Activated B cell treated with CpG ODN at 0.5 μM for 24 hours (primary cell): ENCODE measurements at regions not wholly inside any gene's neighbourhood (a gene's known extent, or its start where the extent isn't known, plus 50 kb on each side); places are given as distances from the start of the nearest gene placed in this dataset.
"Not testable (repeated sequence)": the region's sequence is repeated elsewhere in the genome, so short reads cannot be mapped to it uniquely, and the experiment has no call there.

ENCODE experiments used
- ATAC-seq: fragments of 200-7000 bp; cut with Tn5 transposase; one replicate; pipeline ENCODE4 v1.10.0; 2021; ENCODE audit warnings: low read depth, mild to moderate bottlenecking, moderate library complexity
- CTCF ChIA-PET: fragments of 350-600 bp; sonication (Branson Sonifier 250); formaldehyde crosslinking; loops from one replicate; lab custom pipeline; 2021; ENCODE audit warnings: antibody characterized with exemption; lab: Charles Lee
- POLR2A ChIA-PET: fragments of 350-600 bp; sonication (Branson Sonifier 250); formaldehyde crosslinking; loops from one replicate; lab custom pipeline; 2021; ENCODE audit warnings: antibody characterized with exemption; lab: Charles Lee
- DNase-seq: peaks from one replicate; pipeline ENCODE4 v3.0.0; 2022
- H3K27ac Mint-ChIP-seq: one replicate; pipeline ENCODE4 v1.8.0; 2020; ENCODE audit warnings: mixed read lengths
- H3K27me3 Mint-ChIP-seq: one replicate; pipeline ENCODE4 v1.8.0; 2021; ENCODE audit warnings: mixed read lengths
- H3K36me3 Mint-ChIP-seq: one replicate; pipeline ENCODE4 v1.8.0; 2021; ENCODE audit warnings: low read depth, mixed read lengths
- H3K4me1 Mint-ChIP-seq: one replicate; pipeline ENCODE4 v1.8.0; 2021; ENCODE audit warnings: mixed read lengths
- H3K4me3 Mint-ChIP-seq: one replicate; pipeline ENCODE4 v1.8.0; 2020; ENCODE audit warnings: mild to moderate bottlenecking, mixed read lengths
- H3K9me3 Mint-ChIP-seq: one replicate; pipeline ENCODE4 v1.8.0; 2020; ENCODE audit warnings: mixed read lengths
- intact Hi-C: fragments of 100-400 bp; cut with micrococcal nuclease; formaldehyde crosslinking; loops from one replicate; pipeline ENCODE4 v1.15.1; 2024
- TF ChIP-seq, protein P1 (sequence below): fragments of 200-600 bp; IDR thresholded peaks from one replicate; pipeline ENCODE4 v1.8.0; 2022; ENCODE audit warnings: antibody characterized with exemption, mild to moderate bottlenecking

DNA sequence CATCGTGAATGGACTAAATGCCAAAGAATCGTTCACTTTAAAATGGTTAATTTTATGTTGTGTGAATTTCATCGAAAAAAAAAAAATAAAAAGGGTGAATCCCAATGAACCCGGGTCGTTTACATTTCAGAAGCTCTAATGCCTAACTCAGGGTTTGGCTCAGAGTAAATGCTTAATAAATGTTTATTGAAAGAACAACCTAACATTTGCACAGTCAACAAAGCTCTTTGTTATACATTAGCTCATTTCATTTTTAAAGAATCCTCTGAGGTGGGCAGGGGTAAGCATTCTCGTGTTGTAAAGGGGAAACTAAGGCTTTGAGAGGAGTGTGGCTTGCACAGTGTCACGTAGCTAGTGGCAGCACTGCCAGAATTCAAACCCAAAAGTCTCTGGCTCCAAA is 109.5 kb downstream of the RPLP1 start:
- Mint-ChIP-seq H3K27me3 (peaks cover 13% of the 10 kb centered on the region), H3K9me3 (no peaks in the 10 kb centered on the region), H3K36me3 (no peaks in the 10 kb centered on the region), H3K4me3 (no peak overlapping the region), H3K4me1 (no peaks in the 10 kb centered on the region), H3K27ac (no peak overlapping the region)
- DNase-seq (no peak), ATAC-seq (no peak)
- POLR2A ChIA-PET, result no interaction called here
- intact Hi-C loops, result no loop called here
- CTCF ChIA-PET, result no interaction called here
- TF ChIP-seq, protein P1, sequence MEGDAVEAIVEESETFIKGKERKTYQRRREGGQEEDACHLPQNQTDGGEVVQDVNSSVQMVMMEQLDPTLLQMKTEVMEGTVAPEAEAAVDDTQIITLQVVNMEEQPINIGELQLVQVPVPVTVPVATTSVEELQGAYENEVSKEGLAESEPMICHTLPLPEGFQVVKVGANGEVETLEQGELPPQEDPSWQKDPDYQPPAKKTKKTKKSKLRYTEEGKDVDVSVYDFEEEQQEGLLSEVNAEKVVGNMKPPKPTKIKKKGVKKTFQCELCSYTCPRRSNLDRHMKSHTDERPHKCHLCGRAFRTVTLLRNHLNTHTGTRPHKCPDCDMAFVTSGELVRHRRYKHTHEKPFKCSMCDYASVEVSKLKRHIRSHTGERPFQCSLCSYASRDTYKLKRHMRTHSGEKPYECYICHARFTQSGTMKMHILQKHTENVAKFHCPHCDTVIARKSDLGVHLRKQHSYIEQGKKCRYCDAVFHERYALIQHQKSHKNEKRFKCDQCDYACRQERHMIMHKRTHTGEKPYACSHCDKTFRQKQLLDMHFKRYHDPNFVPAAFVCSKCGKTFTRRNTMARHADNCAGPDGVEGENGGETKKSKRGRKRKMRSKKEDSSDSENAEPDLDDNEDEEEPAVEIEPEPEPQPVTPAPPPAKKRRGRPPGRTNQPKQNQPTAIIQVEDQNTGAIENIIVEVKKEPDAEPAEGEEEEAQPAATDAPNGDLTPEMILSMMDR, result no peak

DNA sequence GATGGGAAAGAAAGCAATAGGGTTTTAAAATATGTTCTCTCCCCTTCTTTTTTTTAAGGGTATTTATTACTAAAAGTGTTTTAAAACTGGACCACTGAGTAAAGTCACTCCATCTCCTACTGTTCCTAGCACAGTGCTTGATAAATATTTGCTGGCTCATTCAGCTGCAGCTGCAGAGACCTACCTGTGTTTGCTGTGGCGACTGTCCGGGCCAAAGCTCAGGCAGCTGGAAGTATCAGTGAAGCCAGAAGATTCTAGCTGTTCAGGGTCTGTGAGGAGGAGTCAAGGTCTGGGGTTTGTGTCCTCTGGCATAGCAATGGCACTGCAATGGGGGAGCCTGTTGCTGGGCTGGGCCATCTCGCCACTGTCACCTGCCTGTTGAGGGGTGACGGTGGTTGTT is 109.9 kb downstream of the RPLP1 start:
- Mint-ChIP-seq H3K27me3 (peaks cover 13% of the 10 kb centered on the region), H3K4me3 (no peak overlapping the region), H3K36me3 (no peaks in the 10 kb centered on the region), H3K27ac (no peak overlapping the region), H3K4me1 (no peaks in the 10 kb centered on the region), H3K9me3 (no peaks in the 10 kb centered on the region)
- ChIA-PET CTCF (no interaction called here), POLR2A (no interaction called here)
- intact Hi-C loops, result no loop called here
- TF ChIP-seq, protein P1, result no peak
- ATAC-seq (no peak), DNase-seq (no peak)

DNA sequence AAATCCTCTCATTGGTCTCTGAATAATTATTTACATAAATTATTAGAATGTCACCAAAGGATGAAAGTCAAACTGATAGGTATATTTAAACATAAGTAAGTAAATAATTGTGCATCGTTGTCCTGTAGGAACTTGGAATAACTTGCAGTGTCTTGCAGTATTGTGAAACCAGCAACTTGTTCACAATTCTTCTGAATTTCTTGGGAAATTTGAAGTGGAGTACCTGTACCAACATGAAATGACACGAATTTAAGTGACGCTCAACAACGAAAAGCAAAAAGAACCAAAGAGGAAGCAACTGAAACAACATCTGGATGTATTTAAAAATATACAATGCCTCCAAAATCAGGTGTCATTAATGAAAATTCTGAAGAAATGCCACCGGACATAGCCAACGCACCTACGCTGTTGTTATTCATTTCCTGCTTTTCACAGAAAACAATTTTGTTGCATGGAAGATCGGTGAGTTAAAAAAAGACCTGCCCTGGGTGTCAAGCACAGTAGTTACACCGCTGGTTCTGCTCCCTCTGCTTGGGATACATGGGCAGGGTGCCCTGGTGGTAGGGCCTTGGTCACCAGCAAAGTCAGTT is 112.5 kb downstream of the RPLP1 start:
- peaks cover 13% of the 10 kb centered on the region for H3K27me3 Mint-ChIP-seq
- TF ChIP-seq, protein P1, result no peak
- H3K27ac Mint-ChIP-seq, result no peak overlapping the region
- H3K36me3 Mint-ChIP-seq, result no peaks in the 10 kb centered on the region
- H3K9me3 Mint-ChIP-seq, result no peaks in the 10 kb centered on the region
- DNase-seq (no peak), ATAC-seq (no peak)
- POLR2A ChIA-PET, result no interaction called here
- no peak overlapping the region for H3K4me3 Mint-ChIP-seq
- no peaks in the 10 kb centered on the region for H3K4me1 Mint-ChIP-seq
- CTCF ChIA-PET, result no interaction called here
- intact Hi-C loops, result no loop called here

DNA sequence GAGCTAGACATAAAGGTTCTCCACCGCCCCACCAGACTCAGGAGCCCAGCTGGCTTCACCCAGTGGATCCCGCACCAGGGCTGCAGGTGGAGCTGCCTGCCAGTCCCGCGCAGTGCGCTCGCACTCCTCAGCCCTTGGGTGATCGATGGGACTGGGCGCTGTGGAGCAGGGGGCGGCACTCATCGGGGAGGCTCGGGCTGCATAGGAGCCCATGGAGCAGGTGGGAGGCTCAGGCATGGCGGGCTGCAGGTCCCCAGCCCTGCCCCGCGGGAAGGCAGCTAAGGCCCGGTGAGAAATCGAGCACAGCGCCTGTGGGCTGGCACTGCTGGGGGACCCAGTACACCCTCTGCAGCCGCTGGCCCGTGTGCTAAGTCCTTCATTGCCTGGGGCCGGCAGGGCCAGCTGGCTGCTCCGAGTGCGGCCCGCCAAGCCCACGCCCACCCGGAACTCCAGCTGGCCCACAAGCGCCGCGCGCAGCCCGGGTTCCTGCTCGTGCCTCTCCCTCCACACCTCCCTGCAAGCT is 114.7 kb downstream of the RPLP1 start:
- CTCF ChIA-PET, result interaction anchor here (0.8 kb wide), 1 partner anchor 23 kb away, joined by 3 read pairs; no protein-coding TSS in a partner anchor
- DNase-seq, H3K4me1 Mint-ChIP-seq, H3K4me3 Mint-ChIP-seq, intact Hi-C loops, H3K27me3 Mint-ChIP-seq, ATAC-seq, H3K27ac Mint-ChIP-seq, H3K9me3 Mint-ChIP-seq, POLR2A ChIA-PET, H3K36me3 Mint-ChIP-seq: not testable (repeated sequence)

DNA sequence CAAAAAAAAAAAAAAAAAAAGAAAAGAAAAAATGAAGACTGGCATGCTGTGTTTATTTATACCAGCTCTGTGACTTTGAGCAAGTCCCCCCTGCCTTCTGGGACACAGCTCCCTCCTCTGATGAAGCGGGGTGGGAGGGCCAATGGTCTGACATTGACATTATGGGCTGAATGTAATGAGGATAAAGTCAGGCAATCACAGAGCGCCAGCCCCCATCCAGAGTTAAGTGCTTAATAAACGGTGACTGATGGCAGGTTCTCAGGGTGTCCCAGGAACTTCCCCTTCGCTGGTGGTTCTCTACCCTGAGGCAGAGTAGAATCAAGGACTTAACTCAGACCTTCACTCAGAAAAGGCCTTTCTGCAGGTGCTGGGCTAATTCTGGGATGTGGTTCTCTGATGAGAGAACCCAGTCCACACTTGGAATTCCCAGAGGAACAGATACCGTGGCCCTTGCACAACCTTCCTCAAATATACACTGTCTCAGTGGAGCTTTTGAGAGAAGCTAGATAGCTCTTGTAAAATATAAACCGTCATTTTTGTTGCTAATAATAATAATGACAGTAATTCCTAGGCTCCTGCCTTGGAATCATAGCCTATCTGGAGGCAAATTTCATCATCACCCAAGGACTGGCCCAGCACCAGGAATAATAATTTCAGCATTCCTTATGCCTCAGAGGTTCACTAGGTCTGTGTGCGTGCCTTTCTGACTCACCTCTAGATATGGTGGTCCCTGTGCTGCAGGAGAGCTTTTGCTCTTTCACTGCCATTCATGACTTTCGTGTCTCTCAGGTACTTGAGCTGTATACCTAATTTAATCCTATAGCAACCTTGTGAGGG is 115.8 kb downstream of the RPLP1 start:
- ChIA-PET CTCF (interaction anchor here (0.8 kb wide), 1 partner anchor 25 kb away, joined by 3 read pairs; no protein-coding TSS in a partner anchor), POLR2A (no interaction called here)
- ATAC-seq (no peak), DNase-seq (no peak)
- intact Hi-C loops, result no loop called here
- H3K27ac Mint-ChIP-seq, result no peak overlapping the region
- H3K4me1 Mint-ChIP-seq, result no peaks in the 10 kb centered on the region
- H3K9me3 Mint-ChIP-seq, result no peaks in the 10 kb centered on the region
- no peak overlapping the region for H3K4me3 Mint-ChIP-seq
- H3K27me3 Mint-ChIP-seq, result peaks cover 6% of the 10 kb centered on the region
- TF ChIP-seq, protein P1, result no peak
- H3K36me3 Mint-ChIP-seq, result no peaks in the 10 kb centered on the region
